Stimulated activated effector memory CD8-positive, alpha-beta T cell treated with anti-CD3 and anti-CD28 coated beads, Interleukin-12 subunit alpha, Interleukin-12 subunit beta, amount 100 ng/mL, for 72 hours (primary cell): ENCODE measurements at regions not wholly inside any gene's neighbourhood (a gene's known extent, or its start where the extent isn't known, plus 50 kb on each side); places are given as distances from the start of the nearest gene placed in this dataset.
"Not testable (repeated sequence)": the region's sequence is repeated elsewhere in the genome, so short reads cannot be mapped to it uniquely, and the experiment has no call there.

Experiments
- ATAC-seq: fragments of 150-1000 bp; cut with Tn5 transposase; 2 replicates; pipeline ENCODE4 v1.10.0; 2021
- DNase-seq, 2 donors: peaks; one replicate each; pipeline ENCODE4 v3.0.0; 2021 to 2022; ENCODE audit warnings: low spot score in 2 of 2
- H3K27ac Mint-ChIP-seq: one replicate; pipeline ENCODE4 v1.8.0; 2022; ENCODE audit warnings: mild to moderate bottlenecking, mixed read lengths
- H3K36me3 Mint-ChIP-seq: one replicate; pipeline ENCODE4 v1.8.0; 2022; ENCODE audit warnings: mild to moderate bottlenecking, mixed read lengths
- H3K4me1 Mint-ChIP-seq: one replicate; pipeline ENCODE4 v1.8.0; 2022; ENCODE audit warnings: mixed read lengths
- H3K4me3 Mint-ChIP-seq: one replicate; pipeline ENCODE4 v1.8.0; 2022; ENCODE audit warnings: mild to moderate bottlenecking, mixed read lengths
- H3K9me3 Mint-ChIP-seq: one replicate; pipeline ENCODE4 v1.8.0; 2022; ENCODE audit warnings: mixed read lengths

DNA sequence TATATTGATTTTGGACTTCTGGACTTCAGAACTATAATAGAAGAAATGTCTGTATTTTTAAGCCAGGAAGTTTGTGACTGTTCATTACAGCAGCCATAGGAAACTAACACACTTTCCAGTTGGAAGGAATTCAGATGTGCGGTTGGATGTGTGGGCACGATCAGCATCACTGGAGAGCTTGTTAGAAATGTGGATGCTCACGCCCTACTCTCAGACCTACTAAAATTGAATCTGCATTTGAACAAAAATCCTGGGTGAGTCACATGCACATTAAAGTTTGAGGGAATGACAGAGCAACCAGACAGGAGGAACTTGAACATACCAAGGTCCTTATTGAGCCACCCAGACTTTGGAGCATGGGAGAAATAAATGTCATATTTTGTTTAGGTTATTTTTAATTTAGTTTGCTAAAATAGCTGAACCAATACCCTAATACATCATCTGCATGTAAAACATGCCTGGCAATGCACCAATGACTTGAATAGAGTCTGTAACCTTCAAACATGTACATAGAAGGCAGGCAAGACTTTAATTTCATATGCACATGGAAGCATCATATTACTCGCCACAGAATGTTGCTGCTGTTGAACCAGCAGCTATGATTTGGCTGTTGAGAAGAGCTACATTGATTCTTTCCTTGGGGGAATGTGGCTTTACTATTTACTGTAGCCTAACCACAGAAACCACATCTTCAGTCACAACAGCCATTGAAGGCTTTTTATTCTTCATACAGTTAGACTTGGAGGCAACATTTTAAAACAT is 346.2 kb downstream of the BARHL2 start:
- Mint-ChIP-seq H3K27ac (no peak overlapping the region), H3K4me1 (no peaks in the 10 kb centered on the region), H3K4me3 (no peak overlapping the region), H3K36me3 (no peaks in the 10 kb centered on the region), H3K9me3 (peaks cover 3% of the 10 kb centered on the region)
- DNase-seq (no peak), ATAC-seq (no peak)

DNA sequence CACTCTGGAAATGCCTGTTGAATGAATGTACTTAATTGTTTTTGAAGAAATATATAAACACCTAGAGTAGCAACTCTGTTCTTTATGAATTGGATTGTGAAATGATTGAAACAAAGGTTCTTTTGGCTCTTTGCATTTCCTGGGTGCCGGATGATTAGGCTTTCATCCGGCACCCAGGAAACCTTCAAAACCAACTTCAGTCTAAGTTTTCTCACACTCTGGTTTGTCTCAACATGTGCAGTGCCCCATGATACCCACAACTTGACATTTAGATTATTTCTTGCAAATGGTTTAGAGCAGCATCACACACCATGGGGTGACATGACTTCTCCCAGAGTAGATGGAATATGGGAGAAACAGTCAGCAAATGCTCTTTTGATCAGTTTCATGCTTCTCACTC is 354.9 kb downstream of the BARHL2 start:
- ATAC-seq (no peak), DNase-seq (no peak)
- Mint-ChIP-seq H3K9me3 (peaks cover 5% of the 10 kb centered on the region), H3K36me3 (no peaks in the 10 kb centered on the region), H3K27ac (no peak overlapping the region), H3K4me3 (no peak overlapping the region), H3K4me1 (no peaks in the 10 kb centered on the region)

DNA sequence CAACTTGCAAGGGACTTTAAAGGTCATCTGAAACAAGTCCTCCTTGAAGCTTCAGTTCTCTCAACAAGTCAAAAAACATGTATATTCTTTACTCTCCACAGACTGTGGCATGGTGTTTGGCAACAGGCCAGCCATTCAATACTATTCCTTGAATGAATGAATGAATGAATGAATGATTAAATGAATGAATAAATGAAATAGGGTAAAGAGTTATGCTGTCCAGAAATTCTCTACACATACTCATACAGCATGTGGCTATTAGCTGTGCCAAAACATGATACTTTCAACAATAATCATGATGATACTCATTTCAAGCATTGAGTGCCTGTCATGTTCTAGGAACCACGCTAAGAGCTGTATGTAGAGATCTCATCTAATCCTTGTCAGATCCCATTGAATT is 356.1 kb downstream of the BARHL2 start:
- Mint-ChIP-seq H3K27ac (no peak overlapping the region), H3K4me1 (no peaks in the 10 kb centered on the region), H3K4me3 (no peak overlapping the region), H3K36me3 (no peaks in the 10 kb centered on the region), H3K9me3 (peaks cover 5% of the 10 kb centered on the region)
- ATAC-seq (no peak), DNase-seq (no peak)

DNA sequence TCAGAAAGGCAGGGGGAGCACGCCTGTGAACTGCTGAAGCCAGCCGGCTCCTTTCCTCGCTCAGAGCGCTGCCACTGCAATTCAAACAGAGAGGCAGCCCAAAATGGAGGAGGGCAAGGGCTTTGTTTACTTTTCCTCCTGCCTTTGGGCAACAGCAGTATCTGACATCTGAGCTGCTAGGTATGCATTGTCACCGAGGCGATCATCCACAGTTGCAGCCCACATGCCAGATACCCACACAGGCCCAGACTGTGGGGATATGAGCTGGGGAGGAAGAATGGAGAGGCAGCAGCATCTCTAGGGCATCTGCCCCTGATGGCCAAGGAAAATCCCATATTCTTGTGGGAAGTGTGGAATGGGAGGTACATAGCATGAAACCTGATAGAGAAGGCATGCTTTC is 357.1 kb downstream of the BARHL2 start:
- DNase-seq (no peak), ATAC-seq (no peak)
- Mint-ChIP-seq H3K27ac (no peak overlapping the region), H3K36me3 (no peaks in the 10 kb centered on the region), H3K4me3 (no peak overlapping the region), H3K4me1 (no peaks in the 10 kb centered on the region), H3K9me3 (peaks cover 2% of the 10 kb centered on the region)

DNA sequence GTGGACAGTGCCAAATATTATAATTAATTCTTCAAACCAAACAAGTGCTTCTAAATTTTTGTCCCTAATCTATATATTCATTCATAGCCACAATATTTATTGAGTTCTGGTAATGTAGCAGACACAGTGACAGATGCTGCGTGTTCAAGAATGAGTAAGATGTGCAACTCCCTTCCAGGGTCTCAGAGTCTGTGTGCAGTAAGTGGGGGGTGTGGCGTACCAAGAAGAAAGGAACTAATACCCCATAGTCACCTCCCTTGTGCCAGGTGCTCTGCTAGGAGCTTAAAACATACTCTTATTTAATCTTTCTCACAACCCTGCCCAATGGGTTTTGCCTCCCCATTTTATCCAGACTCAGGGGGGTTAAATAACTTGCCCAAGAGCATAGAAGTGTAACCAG is 358.7 kb downstream of the BARHL2 start:
- no peaks in the 10 kb centered on the region for H3K36me3 Mint-ChIP-seq
- no peaks in the 10 kb centered on the region for H3K4me1 Mint-ChIP-seq
- no peak for DNase-seq
- ATAC-seq = no peak
- no peaks in the 10 kb centered on the region for H3K9me3 Mint-ChIP-seq
- H3K27ac Mint-ChIP-seq = no peak overlapping the region
- H3K4me3 Mint-ChIP-seq = no peak overlapping the region

DNA sequence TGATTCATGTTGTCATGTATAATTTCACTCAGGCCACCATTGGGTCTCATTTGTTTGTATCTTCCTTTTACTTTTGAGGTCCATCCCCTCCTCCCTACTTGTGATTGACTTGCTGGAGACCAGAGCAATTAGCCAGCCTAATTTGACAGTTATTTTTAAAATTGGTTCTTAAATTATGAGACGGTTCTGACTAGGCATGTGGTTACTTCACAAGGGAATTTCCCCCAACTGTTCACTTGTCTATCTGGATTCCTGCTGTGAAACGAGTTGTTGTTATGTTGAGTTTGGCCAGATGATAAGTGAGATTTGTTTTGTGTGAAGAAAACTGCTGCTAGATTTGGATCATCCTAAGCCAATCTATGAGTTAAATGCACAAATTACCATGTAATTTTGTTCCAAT is 359.1 kb downstream of the BARHL2 start:
- Mint-ChIP-seq H3K4me1 (no peaks in the 10 kb centered on the region), H3K9me3 (no peaks in the 10 kb centered on the region)

DNA sequence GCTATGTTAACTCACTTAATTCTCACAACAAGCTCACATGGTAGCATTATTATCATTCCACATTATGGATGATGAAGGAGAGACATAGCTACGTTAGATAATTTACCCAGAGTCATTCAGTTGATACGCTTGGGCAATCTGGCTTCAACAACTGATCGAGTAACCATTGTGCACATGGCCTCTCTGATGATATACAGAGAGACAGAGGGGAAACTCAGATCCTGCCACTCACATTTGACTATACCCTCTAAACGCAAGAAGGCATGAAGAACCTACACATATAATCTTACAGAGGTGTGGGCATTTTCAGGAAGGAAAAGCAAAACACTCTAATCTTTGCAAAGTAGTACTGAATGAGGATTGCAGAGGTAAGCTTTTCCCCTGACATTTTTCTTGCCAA is 360.1 kb downstream of the BARHL2 start:
- H3K9me3 Mint-ChIP-seq = no peaks in the 10 kb centered on the region
- no peak overlapping the region for H3K27ac Mint-ChIP-seq
- DNase-seq (no peak), ATAC-seq (no peak)
- H3K4me1 Mint-ChIP-seq = no peaks in the 10 kb centered on the region
- H3K4me3 Mint-ChIP-seq = no peak overlapping the region
- H3K36me3 Mint-ChIP-seq = no peaks in the 10 kb centered on the region

More for the DNA sequence above, 359.1 kb downstream of the BARHL2 start:
- DNase-seq = no peak
- H3K27ac Mint-ChIP-seq = no peak overlapping the region
- ATAC-seq = no peak
- H3K36me3 Mint-ChIP-seq = no peaks in the 10 kb centered on the region
- H3K4me3 Mint-ChIP-seq = no peak overlapping the region

DNA sequence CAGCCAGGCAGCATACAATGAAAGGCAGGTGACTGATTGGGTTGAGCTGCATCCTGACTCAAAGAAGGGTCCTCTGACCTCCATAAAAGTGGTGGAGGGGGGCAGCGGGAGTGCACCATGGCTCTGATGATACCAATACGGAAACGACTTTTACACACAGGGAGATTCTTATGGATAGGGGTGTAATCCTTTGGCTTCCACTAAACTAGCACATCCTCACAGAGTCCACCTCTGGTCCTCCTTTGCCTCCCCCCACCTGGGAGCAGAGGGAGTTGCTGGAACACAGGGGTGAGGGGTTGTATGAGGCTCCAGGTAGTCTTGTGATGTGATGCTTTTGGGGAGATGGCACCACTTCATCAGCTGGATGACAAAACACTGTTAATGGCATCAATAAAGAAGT is 361.0 kb downstream of the BARHL2 start:
- Mint-ChIP-seq H3K4me1 (no peaks in the 10 kb centered on the region), H3K4me3 (no peak overlapping the region), H3K27ac (no peak overlapping the region), H3K36me3 (no peaks in the 10 kb centered on the region), H3K9me3 (no peaks in the 10 kb centered on the region)
- ATAC-seq (no peak), DNase-seq (no peak)

DNA sequence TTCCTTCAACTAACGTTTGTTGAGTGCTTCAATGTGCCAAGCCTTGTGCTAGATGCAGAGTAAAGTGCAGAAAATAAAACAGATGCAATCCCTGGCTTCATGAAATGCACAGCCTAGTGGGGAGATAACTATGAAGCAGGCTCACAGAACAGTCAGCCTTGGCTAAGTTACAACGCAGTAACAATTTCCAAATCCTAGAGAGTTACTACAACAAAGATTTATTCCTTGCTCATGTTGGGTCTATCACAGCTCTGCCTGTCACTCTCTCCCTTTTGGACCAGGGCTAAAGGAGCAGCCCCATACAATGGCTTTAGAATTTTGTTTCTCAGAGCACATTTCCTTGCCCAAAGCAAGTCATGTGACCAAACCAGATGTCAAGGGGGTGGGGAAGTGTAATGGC is 359.8 kb downstream of the ZNF326 start:
- H3K27ac Mint-ChIP-seq = no peak overlapping the region
- H3K36me3 Mint-ChIP-seq = no peaks in the 10 kb centered on the region
- no peak overlapping the region for H3K4me3 Mint-ChIP-seq
- DNase-seq (no peak), ATAC-seq (no peak)
- H3K4me1 Mint-ChIP-seq = no peaks in the 10 kb centered on the region
- H3K9me3 Mint-ChIP-seq = no peaks in the 10 kb centered on the region

DNA sequence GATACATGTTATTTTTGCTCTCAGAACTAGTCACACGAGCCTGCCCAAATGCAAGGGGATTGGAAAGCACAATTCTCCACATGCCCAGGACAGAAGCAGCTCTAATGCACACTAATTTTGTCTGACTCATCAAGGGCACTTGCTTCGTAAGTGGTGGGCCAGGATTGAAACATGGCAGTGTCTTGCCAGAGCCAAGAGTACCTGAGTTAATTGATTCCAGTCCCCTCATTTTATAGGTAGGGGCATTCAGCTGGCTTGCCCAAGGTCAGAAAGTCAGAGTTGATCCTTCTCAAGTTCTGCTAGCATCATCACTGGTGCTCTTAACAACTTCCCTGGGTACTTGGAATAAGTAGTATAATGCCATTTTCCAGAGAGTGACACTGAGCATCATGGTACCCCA is 356.1 kb downstream of the ZNF326 start:
- Mint-ChIP-seq H3K27ac (no peak overlapping the region), H3K4me1 (no peaks in the 10 kb centered on the region), H3K9me3 (peaks cover 3% of the 10 kb centered on the region), H3K4me3 (no peak overlapping the region), H3K36me3 (no peaks in the 10 kb centered on the region)
- ATAC-seq = no peak
- no peak for DNase-seq

DNA sequence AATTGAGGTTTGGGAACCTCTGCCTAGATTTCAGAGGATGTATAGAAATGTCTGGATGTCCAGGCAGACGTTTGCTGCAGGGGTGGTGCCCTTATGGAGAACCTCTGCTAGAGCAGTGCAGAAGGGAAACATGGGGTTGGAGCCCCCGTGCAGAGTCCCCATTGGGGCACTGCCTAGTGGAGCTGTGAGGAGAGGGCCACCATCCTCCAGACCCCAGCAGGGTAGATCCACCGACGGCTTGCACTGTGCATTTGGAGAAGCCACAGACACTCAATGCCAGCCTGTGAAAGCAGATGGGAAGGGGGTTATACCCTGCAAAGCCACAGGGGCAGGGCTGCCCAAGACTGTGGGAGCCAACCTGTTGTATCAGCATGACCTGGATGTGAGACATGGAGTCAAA is 354.6 kb downstream of the ZNF326 start:
- Mint-ChIP-seq H3K9me3 (peaks cover 7% of the 10 kb centered on the region), H3K27ac (no peak overlapping the region), H3K4me1 (no peaks in the 10 kb centered on the region), H3K4me3 (no peak overlapping the region), H3K36me3 (no peaks in the 10 kb centered on the region)
- DNase-seq = no peak
- no peak for ATAC-seq

DNA sequence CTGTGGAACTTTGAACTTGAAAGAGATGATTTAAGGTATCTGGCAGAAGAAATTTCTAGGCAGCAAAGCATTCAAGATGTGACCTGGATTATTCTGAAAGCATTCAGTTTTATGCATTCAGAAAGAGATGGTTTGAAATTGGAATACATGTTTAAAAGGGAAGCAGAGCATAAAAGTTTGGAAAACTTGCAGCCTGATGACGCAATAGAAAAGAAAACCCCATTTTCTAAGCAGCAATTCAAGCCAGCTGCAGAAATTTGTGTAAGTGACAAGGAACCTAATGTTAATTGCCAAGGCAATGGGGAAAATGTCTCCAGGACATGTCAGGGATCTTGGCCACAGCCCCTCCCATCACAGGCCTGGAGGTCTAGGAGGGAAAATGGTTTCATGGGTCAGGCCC is 354.0 kb downstream of the ZNF326 start:
- Mint-ChIP-seq H3K9me3 (peaks cover 7% of the 10 kb centered on the region), H3K36me3 (no peaks in the 10 kb centered on the region), H3K4me1 (no peaks in the 10 kb centered on the region), H3K27ac (no peak overlapping the region), H3K4me3 (no peak overlapping the region)
- DNase-seq = no peak
- no peak for ATAC-seq

DNA sequence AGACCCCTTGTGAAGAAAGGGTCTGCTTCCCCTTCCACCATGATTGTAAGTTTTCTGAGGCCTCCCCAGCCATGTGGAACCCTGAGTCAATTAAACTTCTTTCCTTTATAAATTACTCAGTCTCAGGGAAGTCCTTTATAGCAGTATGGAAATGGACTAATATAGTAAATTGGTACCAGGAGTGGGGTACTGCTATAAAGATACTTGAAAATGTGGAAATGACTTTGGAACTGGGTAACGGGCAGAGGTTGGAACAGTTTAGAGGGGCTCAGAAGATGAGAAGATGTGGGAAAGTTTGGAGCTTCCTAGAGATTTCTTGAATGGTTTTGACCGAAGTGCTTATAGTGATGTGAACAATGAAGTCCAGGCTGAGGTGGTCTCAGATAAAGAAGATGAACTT is 353.5 kb downstream of the ZNF326 start:
- H3K9me3 Mint-ChIP-seq, DNase-seq, H3K4me1 Mint-ChIP-seq, ATAC-seq, H3K27ac Mint-ChIP-seq, H3K4me3 Mint-ChIP-seq, H3K36me3 Mint-ChIP-seq: not testable (repeated sequence)

DNA sequence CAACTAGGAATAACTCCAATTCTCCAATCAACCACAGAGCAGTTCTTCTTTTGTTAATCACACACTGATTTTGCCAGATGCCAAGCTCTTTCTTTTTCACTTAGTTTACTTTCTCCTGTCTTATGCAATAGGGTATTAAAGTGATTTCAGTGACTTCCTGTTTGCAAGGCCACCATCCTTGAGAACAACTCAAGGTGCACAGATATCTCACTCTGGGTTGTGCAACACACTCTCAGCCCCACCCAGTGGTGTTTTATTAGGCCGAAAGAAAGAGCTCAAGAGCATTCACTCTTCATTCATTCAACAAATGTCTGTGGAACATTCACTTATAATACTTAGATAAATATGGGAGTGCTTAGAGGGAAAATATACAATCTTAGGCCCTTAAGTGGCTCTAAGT is 352.5 kb downstream of the ZNF326 start:
- no peak for ATAC-seq
- DNase-seq = no peak
- Mint-ChIP-seq H3K36me3 (no peaks in the 10 kb centered on the region), H3K4me3 (no peak overlapping the region), H3K27ac (no peak overlapping the region), H3K4me1 (no peaks in the 10 kb centered on the region), H3K9me3 (peaks cover 7% of the 10 kb centered on the region)

DNA sequence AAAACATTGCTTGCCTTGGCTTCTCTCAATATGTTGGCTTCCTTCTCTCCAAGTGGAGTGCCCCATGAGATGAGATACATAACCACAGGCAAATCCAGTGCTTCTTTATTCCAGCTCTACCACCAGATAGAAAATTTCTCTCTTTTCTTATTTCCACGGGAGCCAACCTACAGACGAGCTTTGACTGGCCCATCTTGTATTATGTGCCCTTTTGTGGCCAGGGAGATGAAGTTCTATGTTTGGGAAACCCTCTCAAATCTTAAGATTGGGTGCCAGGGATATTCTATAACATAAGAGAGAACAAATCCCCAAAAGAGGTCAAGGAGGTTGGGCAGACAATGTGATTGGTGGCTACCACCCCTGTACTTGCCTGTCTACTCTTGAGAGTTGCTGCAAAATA is 351.8 kb downstream of the ZNF326 start:
- Mint-ChIP-seq H3K36me3 (no peaks in the 10 kb centered on the region), H3K4me3 (no peak overlapping the region), H3K4me1 (no peaks in the 10 kb centered on the region), H3K27ac (no peak overlapping the region), H3K9me3 (peaks cover 7% of the 10 kb centered on the region)
- ATAC-seq (no peak), DNase-seq (no peak)

DNA sequence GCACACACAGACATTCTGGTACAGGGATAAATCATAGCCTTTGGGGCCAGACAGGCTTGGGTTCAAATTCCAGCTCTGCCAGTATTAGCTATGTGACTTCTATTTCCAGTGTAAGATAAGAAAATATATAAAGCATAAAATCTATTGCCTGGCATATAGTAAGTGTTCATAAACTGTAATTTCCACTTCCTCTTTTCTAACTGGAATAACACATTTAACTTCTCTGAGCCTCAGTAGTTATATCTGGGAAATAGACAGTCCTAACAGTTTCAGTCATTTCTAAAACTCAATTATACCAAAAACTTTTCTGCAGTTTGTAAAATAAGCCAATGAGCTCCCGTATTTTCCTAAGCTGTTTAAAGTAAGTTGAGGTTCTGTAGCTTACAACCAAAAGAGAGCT is 351.4 kb downstream of the ZNF326 start:
- Mint-ChIP-seq H3K9me3 (peaks cover 7% of the 10 kb centered on the region), H3K4me1 (no peaks in the 10 kb centered on the region), H3K27ac (no peak overlapping the region), H3K4me3 (no peak overlapping the region), H3K36me3 (no peaks in the 10 kb centered on the region)
- DNase-seq (no peak), ATAC-seq (no peak)
